ENCODE measurements at regions not wholly inside any gene's neighbourhood (a gene's known extent, or its start where the extent isn't known, plus 50 kb on each side); places are given as distances from the start of the nearest gene placed in this dataset.
"Not testable (repeated sequence)": the region's sequence is repeated elsewhere in the genome, so short reads cannot be mapped to it uniquely, and the experiment has no call there.

DNA sequence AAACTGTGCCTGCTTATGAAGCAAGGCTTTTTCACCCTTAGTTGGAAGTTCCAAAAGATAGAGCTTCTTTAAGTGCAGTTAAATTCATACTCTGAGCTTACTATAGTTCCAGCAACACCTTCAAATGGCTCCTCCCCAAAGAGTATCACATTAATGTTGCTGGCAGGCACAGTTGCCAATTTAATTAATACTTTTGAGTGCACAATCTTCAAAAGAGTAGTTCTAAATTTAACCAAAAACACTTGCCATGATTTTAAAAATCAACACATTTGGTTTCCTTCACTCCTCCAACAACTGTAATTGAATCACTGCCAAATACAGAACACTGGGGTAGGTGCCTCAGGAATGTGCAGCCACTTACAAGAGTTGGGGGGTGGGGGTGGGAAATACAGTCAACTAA is 150.6 kb upstream of the UBE2E3 start:
- no peak for DNase-seq (ENCODE audit: low read depth)

DNA sequence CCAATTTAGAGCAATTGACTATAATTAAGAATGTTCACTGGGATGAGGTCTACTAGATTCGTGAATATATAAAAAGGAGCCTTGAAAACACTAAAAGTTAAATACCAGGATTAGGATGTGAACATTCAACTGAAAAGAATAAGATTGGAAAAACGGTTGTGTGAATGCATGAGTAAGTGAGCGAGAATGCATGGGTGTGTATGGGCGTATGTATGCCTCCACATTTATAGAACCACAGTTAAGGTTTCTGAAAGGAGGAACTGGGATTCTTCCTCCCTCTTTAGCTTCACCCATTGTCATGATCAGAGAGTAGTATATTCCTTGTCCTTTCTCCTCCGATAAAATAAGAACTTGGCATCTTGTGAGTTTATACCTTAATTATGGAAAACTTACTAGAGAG is 151.1 kb upstream of the UBE2E3 start:
- no peak for DNase-seq (ENCODE audit: low read depth)

- no peak for DNase-seq (ENCODE audit: low read depth)
These were observed 151.6 kb upstream of the UBE2E3 start for GRCh38 chr2:180828756-180829155.

- DNase-seq (ENCODE audit: low read depth), result no peak
These were observed 156.8 kb upstream of the UBE2E3 start for GRCh38 chr2:180823546-180824141.

DNA sequence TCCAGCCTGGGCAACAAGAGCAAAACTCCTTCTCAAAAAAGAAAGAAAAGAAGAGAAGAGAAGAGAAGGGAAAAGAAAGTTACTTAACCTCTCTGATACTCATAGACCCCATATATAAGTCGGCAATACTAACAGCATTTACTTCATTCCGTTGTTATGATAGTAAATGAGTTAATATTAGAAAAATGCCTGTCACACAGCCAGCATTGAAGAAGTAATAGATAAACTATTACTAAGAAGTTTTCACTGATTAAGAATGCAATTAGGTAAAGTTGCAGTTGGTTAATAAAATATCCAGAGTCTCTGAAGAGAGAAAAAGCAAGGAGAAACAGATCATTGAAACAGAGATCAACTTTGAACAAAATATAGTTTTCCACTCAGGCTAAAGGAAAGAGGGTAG is 161.3 kb upstream of the UBE2E3 start:
- DNase-seq (ENCODE audit: low read depth), result no peak

DNA sequence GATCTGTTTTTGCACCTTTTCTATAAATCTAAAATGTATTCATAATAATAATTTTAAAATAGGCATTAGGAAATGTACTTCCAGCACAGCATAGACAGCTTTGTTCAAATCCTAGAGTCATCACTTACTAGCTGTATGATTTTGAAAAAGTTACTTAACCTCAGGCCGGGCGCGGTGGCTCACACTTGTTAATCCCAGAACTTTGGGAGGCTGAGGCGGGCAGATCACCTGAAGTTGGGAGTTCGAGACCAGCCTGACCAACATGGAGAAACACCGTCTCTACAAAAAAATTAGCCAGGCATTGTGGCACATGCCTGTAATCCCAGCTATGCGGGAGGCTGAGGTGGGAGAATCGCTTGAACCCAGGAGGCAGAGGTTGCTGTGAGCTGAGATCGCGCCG is 161.7 kb upstream of the UBE2E3 start:
- DNase-seq (ENCODE audit: low read depth), result not testable (repeated sequence)

- DNase-seq (ENCODE audit: low read depth), result no peak
These were observed 181.3 kb upstream of the UBE2E3 start for GRCh38 chr2:180799141-180799540.

DNA sequence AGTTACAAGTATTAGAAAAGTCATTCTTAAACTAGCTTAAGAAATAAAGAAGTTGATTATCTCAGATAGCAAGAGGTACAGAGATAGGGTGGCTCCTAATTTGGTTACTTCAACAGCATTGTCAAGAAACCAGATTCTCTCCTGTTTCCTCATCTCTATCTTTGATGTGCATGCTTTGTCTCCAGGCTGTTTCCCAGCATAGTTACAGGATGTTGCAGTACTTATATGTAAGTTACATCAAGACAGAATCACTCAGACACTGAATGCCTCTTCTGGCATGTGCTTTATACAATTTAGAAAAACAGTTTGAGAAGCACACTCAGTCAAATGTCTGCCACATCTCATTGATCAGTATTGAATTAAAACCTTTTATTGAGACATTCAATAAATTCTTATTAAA is 189.5 kb upstream of the UBE2E3 start:
- DNase-seq (ENCODE audit: low read depth), result no peak

GRCh38 chr2:180787330-180787729 is 193.1 kb upstream of the UBE2E3 start:
- no peak for DNase-seq (ENCODE audit: low read depth)

GRCh38 chr2:180781276-180781675 is 199.1 kb upstream of the UBE2E3 start:
- DNase-seq (ENCODE audit: low read depth), result no peak

DNA sequence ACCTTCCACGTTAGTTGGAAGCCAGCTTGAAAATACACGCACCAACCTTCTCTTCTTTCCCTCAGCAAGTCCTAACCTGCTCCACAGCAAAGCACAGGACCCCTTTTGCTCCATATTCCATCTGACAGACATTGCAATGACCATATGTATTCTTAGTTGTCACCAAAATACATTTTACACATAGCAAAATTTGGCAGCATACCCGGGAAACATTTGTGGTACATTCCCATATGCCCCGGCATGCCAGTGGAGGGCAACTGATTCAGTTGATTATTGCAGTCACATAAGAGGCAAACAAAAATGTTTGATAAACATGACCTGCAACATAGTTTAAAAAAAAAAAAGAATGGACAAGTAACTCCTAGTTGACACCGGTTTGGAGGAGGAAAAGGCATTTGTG is 202.1 kb upstream of the UBE2E3 start:
- no peak for DNase-seq (ENCODE audit: low read depth)

- no peak for DNase-seq (ENCODE audit: low read depth)
These were observed 203.5 kb upstream of the UBE2E3 start for GRCh38 chr2:180776921-180777320.

DNA sequence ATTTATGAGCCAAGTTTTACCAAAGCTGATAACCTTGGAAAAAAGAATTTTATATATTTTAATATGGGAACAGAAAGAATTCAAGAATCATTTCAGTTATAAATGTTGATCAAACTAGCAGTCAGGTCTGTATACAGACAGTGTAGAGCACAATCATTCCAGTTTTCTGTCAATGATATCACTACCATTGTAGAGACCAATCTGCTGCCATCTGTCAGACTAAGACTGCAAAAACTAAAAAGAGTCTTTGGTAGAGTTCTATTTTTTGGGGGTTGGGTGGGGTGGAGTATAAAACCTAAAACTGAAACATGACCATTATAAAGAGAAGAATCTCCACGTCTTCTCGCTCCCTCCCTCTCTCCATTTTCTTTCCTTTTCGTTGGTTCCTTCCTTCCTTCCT is 204.7 kb upstream of the UBE2E3 start:
- no peak for DNase-seq (ENCODE audit: low read depth)

DNA sequence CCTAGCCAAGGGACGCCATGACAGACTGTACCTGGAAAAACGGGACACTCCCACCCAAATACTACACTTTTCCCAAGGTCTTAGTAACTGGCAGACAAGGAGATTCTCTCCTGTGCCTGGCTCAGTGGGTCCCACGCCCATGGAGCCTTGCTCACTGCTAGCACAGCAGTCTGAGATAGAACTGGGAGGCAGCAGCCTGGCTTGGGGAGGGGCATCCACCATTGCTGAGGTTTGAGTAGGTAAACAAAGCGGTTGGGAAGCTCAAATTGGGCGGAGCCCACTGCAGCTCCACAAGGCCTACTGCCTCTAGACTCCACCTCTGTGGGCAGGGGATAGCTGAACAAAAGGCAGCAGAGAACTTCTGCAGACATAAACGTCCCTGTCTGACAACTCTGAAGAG is 215.1 kb upstream of the UBE2E3 start:
- not testable (repeated sequence) for DNase-seq (ENCODE audit: low read depth)

GRCh38 chr2:180763263-180763989 is 217.0 kb upstream of the UBE2E3 start:
- no peak for DNase-seq (ENCODE audit: low read depth)

GRCh38 chr2:180761224-180761623 is 219.2 kb upstream of the UBE2E3 start:
- no peak for DNase-seq (ENCODE audit: low read depth)

GRCh38 chr2:180759631-180760030 is 220.8 kb upstream of the UBE2E3 start:
- DNase-seq (ENCODE audit: low read depth), result no peak

DNA sequence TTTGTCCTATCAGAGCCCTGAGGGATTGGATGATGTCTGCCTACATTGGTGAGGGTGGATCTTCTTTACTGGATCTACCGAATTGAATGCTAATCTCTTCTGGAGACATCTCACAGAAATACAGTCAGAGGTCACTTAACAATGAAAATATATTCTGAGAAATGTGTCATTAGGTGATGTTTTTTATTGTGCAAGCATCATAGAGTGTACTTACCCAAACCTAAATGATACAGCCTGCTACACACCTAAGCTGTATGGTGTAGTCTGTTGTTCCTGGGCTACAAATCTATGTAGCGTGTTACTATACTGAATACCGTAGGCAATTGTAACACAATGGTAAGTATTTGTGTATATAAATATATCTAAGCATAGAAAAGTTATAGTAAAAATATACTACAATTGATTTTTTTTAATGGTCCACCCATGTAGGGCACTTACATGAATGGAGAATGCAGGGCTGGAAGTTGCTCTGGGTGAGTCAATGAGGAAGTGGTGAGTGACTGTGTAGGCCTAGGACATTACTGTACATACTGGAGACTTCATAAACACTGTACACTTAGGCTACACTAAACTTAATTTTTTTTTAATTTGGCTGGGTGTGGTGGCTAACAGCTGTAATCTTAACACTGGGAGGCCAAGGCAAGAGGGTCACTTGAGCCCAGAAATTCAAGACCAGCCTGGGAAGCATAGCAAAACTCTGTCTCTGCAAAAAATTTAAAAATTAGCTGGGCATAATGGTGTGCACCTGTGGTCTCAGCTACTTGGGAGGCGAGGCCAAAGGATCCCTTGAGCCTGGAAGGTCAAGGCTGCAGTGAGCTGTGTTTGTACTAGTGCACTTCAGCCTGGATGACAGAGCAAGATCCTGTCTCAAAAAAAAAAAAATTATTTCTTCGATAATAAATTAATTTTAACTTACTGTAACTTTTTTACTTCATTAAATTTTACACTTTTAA is 226.3 kb upstream of the UBE2E3 start:
- DNase-seq (ENCODE audit: low read depth), result no peak

- DNase-seq (ENCODE audit: low read depth), result no peak
These were observed 229.0 kb upstream of the UBE2E3 start for GRCh38 chr2:180751306-180751920.

GRCh38 chr2:180747728-180748127 is 232.7 kb upstream of the UBE2E3 start:
- DNase-seq (ENCODE audit: low read depth), result no peak

DNA sequence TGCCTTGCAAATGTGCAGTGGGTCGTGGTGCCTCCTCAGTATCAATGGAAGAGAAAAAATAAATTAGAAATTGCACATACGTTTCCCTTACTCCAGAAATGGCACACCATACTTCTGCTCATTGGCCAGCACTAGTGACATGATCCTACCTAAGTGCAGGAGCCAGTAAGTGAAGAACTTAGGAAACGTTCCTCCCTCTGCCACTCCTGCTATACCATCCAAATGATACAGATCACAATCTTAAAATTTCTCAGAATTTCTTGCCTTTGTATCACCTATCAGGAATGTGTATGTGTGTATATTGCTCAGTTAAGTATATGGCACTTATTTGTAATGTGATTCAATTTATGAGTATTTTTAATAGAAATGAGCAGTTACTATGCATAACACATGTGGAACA is 237.0 kb upstream of the UBE2E3 start:
- DNase-seq (ENCODE audit: low read depth), result no peak

DNA sequence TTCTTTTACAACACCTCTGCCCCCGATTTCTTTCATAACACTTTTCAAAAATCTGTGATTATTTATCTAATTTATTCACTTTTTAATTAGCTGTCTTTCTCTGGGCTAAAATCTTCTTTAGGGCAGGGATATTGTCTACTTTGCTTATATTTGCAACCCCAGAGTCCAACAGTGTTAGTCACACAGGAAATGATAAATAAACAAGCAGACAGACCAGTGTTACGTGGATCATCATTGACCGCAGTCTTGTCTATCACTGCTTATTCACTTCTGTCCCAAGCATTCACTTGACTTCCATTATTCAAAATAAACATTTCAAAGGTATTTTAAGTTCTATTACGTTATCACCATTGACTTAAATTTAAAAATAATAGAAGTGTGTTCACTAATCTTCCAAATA is 237.6 kb upstream of the UBE2E3 start:
- DNase-seq (ENCODE audit: low read depth), result no peak

- DNase-seq (ENCODE audit: low read depth), result no peak
These were observed 241.3 kb upstream of the UBE2E3 start for GRCh38 chr2:180739070-180739469.
